SU-DHL-6 (cell line): ENCODE measurements at regions not wholly inside any gene's neighbourhood (a gene's known extent, or its start where the extent isn't known, plus 50 kb on each side); places are given as distances from the start of the nearest gene placed in this dataset.

Source experiments
- H2AFZ ChIP-seq: fragments of 200-600 bp; sonication (generic); 2 replicates; pipeline ENCODE4 v1.6.1; 2014; ENCODE audit warnings: low read depth, mild to moderate bottlenecking, moderate library complexity, mixed read lengths, antibody characterized with exemption, low read length; ENCODE audit not compliant: severe bottlenecking
- H3F3A ChIP-seq: fragments of 200-600 bp; shearing (Covaris generic); 2 replicates; pipeline ENCODE4 v1.6.0; 2016; ENCODE audit warnings: antibody characterized with exemption, mild to moderate bottlenecking; ENCODE audit not compliant: insufficient read depth
- H3K27ac ChIP-seq: fragments of 200-600 bp; sonication (generic); 2 replicates; pipeline ENCODE4 v1.5.1; 2016; ENCODE audit warnings: low read depth, mild to moderate bottlenecking, low read length, moderate library complexity, mixed read lengths
- H3K27me3 ChIP-seq: fragments of 200-600 bp; sonication (generic), shearing (Covaris generic); 2 replicates; pipeline ENCODE4 v1.6.0; 2014; ENCODE audit warnings: mild to moderate bottlenecking, low read length
- H3K36me3 ChIP-seq: fragments of 200-600 bp; sonication (generic); 2 replicates; pipeline ENCODE4 v1.6.1; 2014; ENCODE audit warnings: mild to moderate bottlenecking, low read length, mixed read lengths
- H3K4me2 ChIP-seq: fragments of 300-600, 200-600 bp; shearing (Covaris generic), sonication (generic); 2 replicates; pipeline ENCODE4 v1.6.0; 2014; ENCODE audit warnings: low read length, low read depth, mild to moderate bottlenecking; ENCODE audit not compliant: poor library complexity, severe bottlenecking
- H3K4me3 ChIP-seq: fragments of 200-600 bp; sonication (generic); 2 replicates; pipeline ENCODE4 v1.5.1; 2014; ENCODE audit warnings: antibody characterized with exemption, low read length, mild to moderate bottlenecking, mixed read lengths; ENCODE audit not compliant: insufficient read depth, poor library complexity, severe bottlenecking
- H3K79me2 ChIP-seq: fragments of 200-600 bp; sonication (generic); 2 replicates; pipeline ENCODE4 v1.6.1; 2014; ENCODE audit warnings: mild to moderate bottlenecking, low read length, moderate library complexity; ENCODE audit not compliant: insufficient read depth
- H3K9ac ChIP-seq: fragments of 200-600 bp; sonication (generic); 2 replicates; pipeline ENCODE4 v1.7.0; 2014; ENCODE audit warnings: mild to moderate bottlenecking, low read length
- H3K9me2 ChIP-seq: fragments of 200-600 bp; sonication (generic); replicated peaks from 2 replicates; pipeline ENCODE4 v1.6.1; 2014; ENCODE audit warnings: low read length; ENCODE audit not compliant: insufficient read depth
- H3K9me3 ChIP-seq: fragments of 200-600 bp; sonication (generic); 2 replicates; pipeline ENCODE4 v1.6.1; 2014; ENCODE audit warnings: low read length, mixed read lengths; ENCODE audit not compliant: insufficient read depth
- H4K20me1 ChIP-seq: fragments of 200-600 bp; sonication (generic); 2 replicates; pipeline ENCODE4 v1.6.1; 2014; ENCODE audit warnings: low read depth, mild to moderate bottlenecking, antibody characterized with exemption, low read length, moderate library complexity, mixed read lengths
- CTCF ChIP-seq: fragments of 200-600 bp; sonication (generic); IDR thresholded peaks from one replicate; pipeline ENCODE4 v1.5.1; 2017; ENCODE audit warnings: antibody characterized with exemption, mild to moderate bottlenecking, low read length, moderate library complexity; ENCODE audit not compliant: insufficient read depth, poor library complexity, severe bottlenecking
- EZH2phosphoT487 ChIP-seq: fragments of 200-600 bp; sonication (generic), shearing (Covaris generic); conservative IDR thresholded peaks from 2 replicates; pipeline ENCODE4 v1.6.1; 2018; ENCODE audit warnings: mild to moderate bottlenecking, antibody characterized with exemption, low read length, moderate library complexity, mixed read lengths

GRCh38 chr4:115711575-115711974 is 598.2 kb upstream of the NDST4 start:
- H3K27me3 ChIP-seq = no peaks in the 10 kb centered on the region
- TF ChIP-seq CTCF = no peak
- TF ChIP-seq EZH2phosphoT487 = no peak
- no peaks in the 10 kb centered on the region for H3K9me2 ChIP-seq
- no peak overlapping the region for H2AFZ ChIP-seq
- H3F3A ChIP-seq = no peaks in the 10 kb centered on the region
- H3K9ac ChIP-seq = no peak overlapping the region
- no peak overlapping the region for H3K27ac ChIP-seq
- H3K9me3 ChIP-seq = no peaks in the 10 kb centered on the region
- H3K36me3 ChIP-seq = no peaks in the 10 kb centered on the region
- no peak overlapping the region for H3K4me2 ChIP-seq
- no peaks in the 10 kb centered on the region for H4K20me1 ChIP-seq
- H3K4me3 ChIP-seq = no peak overlapping the region
- H3K79me2 ChIP-seq = no peaks in the 10 kb centered on the region

- no peaks in the 10 kb centered on the region for H3K79me2 ChIP-seq
- no peak overlapping the region for H3K4me2 ChIP-seq
- TF ChIP-seq CTCF = no peak
- TF ChIP-seq EZH2phosphoT487 = no peak
- H3K4me3 ChIP-seq = no peak overlapping the region
- no peaks in the 10 kb centered on the region for H3F3A ChIP-seq
- H3K27me3 ChIP-seq = no peaks in the 10 kb centered on the region
- no peaks in the 10 kb centered on the region for H3K9me2 ChIP-seq
- H3K27ac ChIP-seq = no peak overlapping the region
- no peaks in the 10 kb centered on the region for H3K9me3 ChIP-seq
- H2AFZ ChIP-seq = no peak overlapping the region
- H4K20me1 ChIP-seq = no peaks in the 10 kb centered on the region
- H3K36me3 ChIP-seq = no peaks in the 10 kb centered on the region
- no peak overlapping the region for H3K9ac ChIP-seq
Observed at GRCh38 chr4:115688961-115689360, 575.5 kb upstream of the NDST4 start.

- no peaks in the 10 kb centered on the region for H3K9me2 ChIP-seq
- H3K9ac ChIP-seq = no peak overlapping the region
- no peak overlapping the region for H3K4me3 ChIP-seq
- no peaks in the 10 kb centered on the region for H3K36me3 ChIP-seq
- no peak overlapping the region for H2AFZ ChIP-seq
- H3K27me3 ChIP-seq = no peaks in the 10 kb centered on the region
- H3K9me3 ChIP-seq = no peaks in the 10 kb centered on the region
- no peak overlapping the region for H3K27ac ChIP-seq
- no peaks in the 10 kb centered on the region for H3F3A ChIP-seq
- TF ChIP-seq CTCF = no peak
- TF ChIP-seq EZH2phosphoT487 = no peak
- H4K20me1 ChIP-seq = no peaks in the 10 kb centered on the region
- no peak overlapping the region for H3K4me2 ChIP-seq
- no peaks in the 10 kb centered on the region for H3K79me2 ChIP-seq
Observed at GRCh38 chr4:115687052-115687755, 573.8 kb upstream of the NDST4 start.
